Fibroblast of the aortic adventitia (primary cell): ENCODE measurements at regions not wholly inside any gene's neighbourhood (a gene's known extent, or its start where the extent isn't known, plus 50 kb on each side); places are given as distances from the start of the nearest gene placed in this dataset.

Experiments used
- DNase-seq: peaks from one replicate; pipeline ENCODE4 v3.0.0-alpha.2; 2010; ENCODE audit warnings: low read depth
- H3K4me3 ChIP-seq: 2 replicates; pipeline ENCODE4 v1.5.1; 2011; ENCODE audit warnings: low read depth, mild to moderate bottlenecking, control low read depth, low read length, moderate library complexity
- CTCF ChIP-seq: IDR thresholded peaks from 2 replicates; pipeline ENCODE4 v1.5.1; 2011; ENCODE audit warnings: mild to moderate bottlenecking, low read length, control low read depth, inconsistent platforms; ENCODE audit not compliant: insufficient read depth

- TF ChIP-seq CTCF: no peak
- no peak overlapping the region for H3K4me3 ChIP-seq
- DNase-seq: no peak
Observed at GRCh38 chr5:121748686-121749085, 103.0 kb upstream of the FTMT start.

GRCh38 chr5:121752149-121752548 lies 99.5 kb upstream of the FTMT start:
- H3K4me3 ChIP-seq: no peak overlapping the region
- DNase-seq: no peak
- TF ChIP-seq CTCF: no peak

- TF ChIP-seq CTCF: no peak
- DNase-seq: no peak
- no peak overlapping the region for H3K4me3 ChIP-seq
Observed at GRCh38 chr5:121755266-121755665, 96.4 kb upstream of the FTMT start.

- no peak for DNase-seq
- TF ChIP-seq CTCF: no peak
- no peak overlapping the region for H3K4me3 ChIP-seq
Observed at GRCh38 chr5:121757753-121758152, 93.9 kb upstream of the FTMT start.

GRCh38 chr5:121758615-121759014 lies 93.1 kb upstream of the FTMT start:
- TF ChIP-seq CTCF: no peak

GRCh38 chr5:121762426-121762825 lies 89.3 kb upstream of the FTMT start:
- no peak for DNase-seq
- TF ChIP-seq CTCF: no peak
- no peak overlapping the region for H3K4me3 ChIP-seq

More at GRCh38 chr5:121758615-121759014, 93.1 kb upstream of the FTMT start:
- no peak for DNase-seq
- no peak overlapping the region for H3K4me3 ChIP-seq

- TF ChIP-seq CTCF: no peak
- DNase-seq: no peak
Observed at GRCh38 chr5:121763665-121764064, 88.0 kb upstream of the FTMT start.

More at GRCh38 chr5:121763665-121764064, 88.0 kb upstream of the FTMT start:
- H3K4me3 ChIP-seq: no peak overlapping the region
